Breast epithelium (tissue), 3 donors: ENCODE measurements at regions not wholly inside any gene's neighbourhood (a gene's known extent, or its start where the extent isn't known, plus 50 kb on each side); places are given as distances from the start of the nearest gene placed in this dataset.

Experiments
- CTCF ChIP-seq, 3 donors: fragments of 450-650 bp; IDR thresholded peaks; one replicate each; pipeline ENCODE4 v1.5.1; 2016 to 2017; ENCODE audit warnings: antibody characterized with exemption in 3 of 3, mild to moderate bottlenecking in 3 of 3, moderate library complexity in 3 of 3
- POLR2A ChIP-seq: fragments of 450-650 bp; IDR thresholded peaks from one replicate; pipeline ENCODE4 v1.6.1; 2016; ENCODE audit warnings: antibody characterized with exemption, mild to moderate bottlenecking, moderate library complexity
- POLR2AphosphoS5 ChIP-seq, 3 donors: sonication (generic); formaldehyde crosslinking; IDR thresholded peaks; one replicate each; pipeline ENCODE4 v1.6.1; 2017; ENCODE audit warnings: antibody characterized with exemption in 3 of 3

GRCh38 chr9:29200650-29201049 lies 1627.4 kb upstream of the C9orf72 start:
- TF ChIP-seq CTCF (IDR thresholded peaks at IDR 0.05) = no peak
- TF ChIP-seq POLR2AphosphoS5 (IDR thresholded peaks at IDR 0.05) = no peak
- no peak for TF ChIP-seq POLR2A
